Stimulated activated naive CD4-positive, alpha-beta T cell (primary cell): ENCODE measurements at regions not wholly inside any gene's neighbourhood (a gene's known extent, or its start where the extent isn't known, plus 50 kb on each side); places are given as distances from the start of the nearest gene placed in this dataset.

ENCODE experiments used
- DNase-seq, 6 experiments: peaks; one replicate each; lab custom pipeline; 2025; lab: John Stamatoyannopoulos, UW

GRCh38 chr6:126148853-126149252 is 162.5 kb downstream of the TRMT11 start:
- DNase-seq: no peak

- DNase-seq: no peak
Observed at GRCh38 chr6:126152372-126152745, 166.0 kb downstream of the TRMT11 start.

GRCh38 chr6:126153661-126154060 is 167.3 kb downstream of the TRMT11 start:
- no peak for DNase-seq

- no peak for DNase-seq
Observed at GRCh38 chr6:126156973-126157372, 170.6 kb downstream of the TRMT11 start.

GRCh38 chr6:126167726-126168125 is 172.2 kb upstream of the CENPW start:
- DNase-seq: no peak

- DNase-seq: no peak
Observed at GRCh38 chr6:126170433-126170832, 169.5 kb upstream of the CENPW start.

GRCh38 chr6:126170978-126171382 is 168.9 kb upstream of the CENPW start:
- DNase-seq: peak in 2 of 6 experiments; percentile 2 to 6

GRCh38 chr6:126172131-126172530 is 167.8 kb upstream of the CENPW start:
- no peak for DNase-seq

GRCh38 chr6:126173265-126173664 is 166.7 kb upstream of the CENPW start:
- DNase-seq: no peak

- no peak for DNase-seq
Observed at GRCh38 chr6:126174697-126175096, 165.2 kb upstream of the CENPW start.

- no peak for DNase-seq
Observed at GRCh38 chr6:126175251-126175650, 164.7 kb upstream of the CENPW start.

- no peak for DNase-seq
Observed at GRCh38 chr6:126176282-126176681, 163.6 kb upstream of the CENPW start.

GRCh38 chr6:126180585-126180984 is 159.3 kb upstream of the CENPW start:
- no peak for DNase-seq

- no peak for DNase-seq
Observed at GRCh38 chr6:126181173-126181741, 158.7 kb upstream of the CENPW start.

- DNase-seq: no peak
Observed at GRCh38 chr6:126181890-126182289, 158.0 kb upstream of the CENPW start.

GRCh38 chr6:126182650-126183311 is 157.1 kb upstream of the CENPW start:
- no peak for DNase-seq

- DNase-seq: no peak
Observed at GRCh38 chr6:126185774-126186173, 154.1 kb upstream of the CENPW start.

GRCh38 chr6:126188279-126188909 is 151.5 kb upstream of the CENPW start:
- DNase-seq: no peak

GRCh38 chr6:126195625-126196236 is 144.2 kb upstream of the CENPW start:
- DNase-seq: no peak

- DNase-seq: no peak
Observed at GRCh38 chr6:126198631-126199030, 141.3 kb upstream of the CENPW start.

GRCh38 chr6:126199466-126199865 is 140.4 kb upstream of the CENPW start:
- DNase-seq: no peak

- DNase-seq: no peak
Observed at GRCh38 chr6:126202707-126203106, 137.2 kb upstream of the CENPW start.

- no peak for DNase-seq
Observed at GRCh38 chr6:126204126-126204525, 135.8 kb upstream of the CENPW start.
